Raji (cell line): ENCODE measurements at regions not wholly inside any gene's neighbourhood (a gene's known extent, or its start where the extent isn't known, plus 50 kb on each side); places are given as distances from the start of the nearest gene placed in this dataset.

Experiments used
- POLR2A ChIP-seq: IDR thresholded peaks from 2 replicates; pipeline ENCODE4 v1.6.1; 2011; ENCODE audit warnings: low read depth, low read length, control low read depth; ENCODE audit not compliant: insufficient read depth

- TF ChIP-seq POLR2A: no peak
Measured at GRCh38 chr1:199815947-199816346, 211.6 kb upstream of the NR5A2 start.

- no peak for TF ChIP-seq POLR2A
Measured at GRCh38 chr1:199817266-199817665, 210.2 kb upstream of the NR5A2 start.

GRCh38 chr1:199821029-199821779 lies 206.3 kb upstream of the NR5A2 start:
- TF ChIP-seq POLR2A: no peak

GRCh38 chr1:199832451-199832850 lies 195.1 kb upstream of the NR5A2 start:
- no peak for TF ChIP-seq POLR2A

- no peak for TF ChIP-seq POLR2A
Measured at GRCh38 chr1:199834711-199835110, 192.8 kb upstream of the NR5A2 start.

GRCh38 chr1:199836430-199836829 lies 191.1 kb upstream of the NR5A2 start:
- TF ChIP-seq POLR2A: no peak

GRCh38 chr1:199837321-199837720 lies 190.2 kb upstream of the NR5A2 start:
- TF ChIP-seq POLR2A: no peak

GRCh38 chr1:199843861-199844260 lies 183.6 kb upstream of the NR5A2 start:
- TF ChIP-seq POLR2A: no peak

GRCh38 chr1:199847021-199847420 lies 180.5 kb upstream of the NR5A2 start:
- no peak for TF ChIP-seq POLR2A

- TF ChIP-seq POLR2A: no peak
Measured at GRCh38 chr1:199851439-199852140, 175.9 kb upstream of the NR5A2 start.

- TF ChIP-seq POLR2A: no peak
Measured at GRCh38 chr1:199854686-199855321, 172.7 kb upstream of the NR5A2 start.

- no peak for TF ChIP-seq POLR2A
Measured at GRCh38 chr1:199855580-199855979, 171.9 kb upstream of the NR5A2 start.

GRCh38 chr1:199856216-199856780 lies 171.2 kb upstream of the NR5A2 start:
- no peak for TF ChIP-seq POLR2A

GRCh38 chr1:199857108-199857507 lies 170.4 kb upstream of the NR5A2 start:
- TF ChIP-seq POLR2A: no peak

- no peak for TF ChIP-seq POLR2A
Measured at GRCh38 chr1:199857516-199857915, 170.0 kb upstream of the NR5A2 start.

GRCh38 chr1:199858171-199858570 lies 169.3 kb upstream of the NR5A2 start:
- TF ChIP-seq POLR2A: no peak
